ENCODE measurements at regions not wholly inside any gene's neighbourhood (a gene's known extent, or its start where the extent isn't known, plus 50 kb on each side); places are given as distances from the start of the nearest gene placed in this dataset.
"Not testable (repeated sequence)": the region's sequence is repeated elsewhere in the genome, so short reads cannot be mapped to it uniquely, and the experiment has no call there.

DNA sequence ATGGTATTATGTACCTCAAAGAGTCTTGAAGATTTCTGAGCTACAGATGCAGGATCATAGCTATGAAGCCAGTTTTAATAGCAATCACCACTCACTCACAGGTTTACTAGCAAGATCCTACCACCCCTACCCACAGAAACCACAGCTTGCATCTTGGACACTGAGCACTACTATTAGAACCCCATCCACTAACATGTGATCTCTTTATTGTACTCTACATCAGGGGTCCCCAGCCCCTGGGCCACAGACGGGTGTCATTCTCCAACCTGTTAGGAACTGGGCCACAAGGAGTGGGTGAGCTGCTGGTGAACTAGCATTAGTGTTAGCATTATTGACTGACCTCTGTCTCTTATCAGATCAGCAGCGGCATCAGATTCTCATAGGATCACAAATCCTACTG lies 844.8 kb upstream of the CHORDC1 start:
- no peaks in the 10 kb centered on the region for H3K27me3 Mint-ChIP-seq (ENCODE audit: low read depth)
- no peaks in the 10 kb centered on the region for H3K4me1 Mint-ChIP-seq (ENCODE audit: low read depth)
- ATAC-seq (replicated peaks in 1 of 2) (no peak), DNase-seq (no peak)
- peaks cover 0 to 2% of the 10 kb centered on the region in 2 donors for H3K36me3 Mint-ChIP-seq (ENCODE audit: insufficient read depth in 2 of 2)
- no peak overlapping the region for H3K4me3 Mint-ChIP-seq
- no peak overlapping the region for H3K27ac Mint-ChIP-seq
- H3K9me3 Mint-ChIP-seq, result peaks cover 3 to 13% of the 10 kb centered on the region in 2 donors

DNA sequence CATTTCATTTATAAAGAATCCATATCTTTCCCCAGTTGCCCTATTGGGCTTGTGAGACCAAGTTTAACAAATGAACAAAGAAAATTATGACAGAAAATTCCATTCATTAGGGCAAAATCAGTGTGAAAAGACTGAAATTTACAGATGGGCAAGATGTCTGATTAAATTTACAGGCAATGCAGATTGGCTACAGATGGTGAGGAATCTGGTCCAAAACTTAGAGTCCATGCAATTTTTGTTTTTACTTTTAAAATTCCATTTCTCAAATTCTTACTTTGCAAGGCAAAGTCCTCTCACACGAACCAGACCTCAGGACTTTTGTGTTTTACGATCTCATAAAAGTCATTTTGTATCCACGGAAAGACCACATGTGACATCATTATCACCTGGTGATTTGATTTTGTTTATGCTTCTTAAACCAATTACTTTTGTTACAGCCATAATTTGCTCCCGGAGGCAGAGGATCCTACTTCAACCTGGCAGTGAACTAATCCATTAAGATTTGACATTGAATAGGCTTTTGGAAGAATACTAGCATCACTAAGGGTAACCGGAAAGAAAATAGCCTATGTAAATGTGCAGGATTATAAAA lies 843.7 kb upstream of the CHORDC1 start:
- Mint-ChIP-seq H3K27me3 (ENCODE audit: low read depth) (no peaks in the 10 kb centered on the region), H3K4me1 (ENCODE audit: low read depth) (no peaks in the 10 kb centered on the region)

GRCh38 chr11:91063399-91063798 lies 840.5 kb upstream of the CHORDC1 start:
- H3K4me1 Mint-ChIP-seq (ENCODE audit: low read depth); ATAC-seq (replicated peaks in 1 of 2); DNase-seq; H3K4me3 Mint-ChIP-seq; H3K27me3 Mint-ChIP-seq (ENCODE audit: low read depth); H3K36me3 Mint-ChIP-seq (ENCODE audit: insufficient read depth in 2 of 2); H3K27ac Mint-ChIP-seq: not testable (repeated sequence)
- peaks cover 14 to 17% of the 10 kb centered on the region in 2 donors for H3K9me3 Mint-ChIP-seq

More for the DNA sequence above, 843.7 kb upstream of the CHORDC1 start:
- Mint-ChIP-seq H3K4me3 (no peak overlapping the region), H3K36me3 (ENCODE audit: insufficient read depth in 2 of 2) (peaks cover 0 to 2% of the 10 kb centered on the region in 2 donors), H3K27ac (no peak overlapping the region), H3K9me3 (peaks cover 3 to 11% of the 10 kb centered on the region in 2 donors)
- ATAC-seq (replicated peaks in 1 of 2), result no peak
- DNase-seq, result no peak

DNA sequence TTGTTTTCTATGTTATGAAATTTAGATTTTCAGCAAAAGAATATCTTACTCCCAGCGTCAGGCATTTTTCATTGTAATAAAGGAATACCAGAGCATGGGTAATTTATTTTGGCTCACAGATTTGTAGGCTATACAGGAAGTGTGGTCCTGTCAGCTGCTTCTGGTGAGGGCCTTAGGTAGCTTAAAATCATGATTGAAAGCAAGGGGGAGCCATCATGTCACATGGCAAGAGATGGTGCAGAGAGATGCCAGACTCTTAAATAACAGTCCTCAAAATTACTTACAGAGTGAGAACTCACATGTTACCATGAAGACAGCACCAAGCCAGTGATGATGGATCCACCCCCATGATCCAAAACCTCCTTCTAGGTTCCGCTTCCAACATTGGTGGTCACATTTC lies 825.0 kb upstream of the CHORDC1 start:
- Mint-ChIP-seq H3K27ac (no peak overlapping the region), H3K4me3 (no peak overlapping the region), H3K4me1 (ENCODE audit: low read depth) (no peaks in the 10 kb centered on the region), H3K9me3 (peaks cover 2 to 4% of the 10 kb centered on the region in 2 donors), H3K27me3 (ENCODE audit: low read depth) (no peaks in the 10 kb centered on the region), H3K36me3 (ENCODE audit: insufficient read depth in 2 of 2) (no peaks in the 10 kb centered on the region)
- DNase-seq, result no peak
- ATAC-seq (replicated peaks in 1 of 2), result no peak

DNA sequence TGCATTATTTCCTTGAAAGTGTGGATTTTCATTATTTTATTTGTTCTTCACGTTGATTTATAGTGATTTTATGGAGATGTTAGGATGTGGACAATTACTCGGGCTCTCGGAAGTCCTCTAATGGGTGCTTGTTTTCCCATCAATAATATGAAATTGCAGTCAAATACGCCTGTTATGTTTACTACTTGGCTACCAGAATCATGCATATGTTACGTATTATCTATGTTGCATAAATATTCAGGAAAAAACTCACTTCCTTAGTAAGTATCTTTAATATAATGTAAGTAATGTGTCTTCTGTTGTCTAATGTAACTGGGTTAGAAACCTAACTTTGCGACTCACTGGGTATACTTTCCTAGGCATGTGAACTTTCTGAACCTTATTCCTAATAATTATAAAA lies 823.4 kb upstream of the CHORDC1 start:
- peaks cover 2 to 5% of the 10 kb centered on the region in 2 donors for H3K9me3 Mint-ChIP-seq
- ATAC-seq (replicated peaks in 1 of 2), result no peak
- H3K27me3 Mint-ChIP-seq (ENCODE audit: low read depth), result no peaks in the 10 kb centered on the region
- H3K4me1 Mint-ChIP-seq (ENCODE audit: low read depth), result no peaks in the 10 kb centered on the region
- no peak overlapping the region for H3K27ac Mint-ChIP-seq
- no peaks in the 10 kb centered on the region for H3K36me3 Mint-ChIP-seq (ENCODE audit: insufficient read depth in 2 of 2)
- no peak for DNase-seq
- H3K4me3 Mint-ChIP-seq, result no peak overlapping the region

DNA sequence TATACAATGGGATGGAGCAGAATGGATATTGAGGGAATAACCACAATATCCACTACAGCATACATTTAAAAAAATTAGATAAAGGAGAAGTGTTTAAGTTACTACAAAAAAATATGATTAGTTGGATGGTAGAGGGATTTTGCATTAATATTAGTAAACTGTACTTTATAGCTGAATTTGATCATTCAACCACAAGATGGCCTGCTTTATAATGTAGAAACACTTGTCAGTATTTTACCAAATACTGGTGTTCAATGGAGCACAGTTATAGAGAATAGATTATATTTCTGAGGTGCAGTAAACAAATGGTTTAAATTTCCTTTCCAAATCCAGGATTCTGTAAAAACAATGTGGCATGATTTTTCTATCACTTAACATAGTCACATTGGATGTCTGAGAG lies 818.8 kb upstream of the CHORDC1 start:
- no peaks in the 10 kb centered on the region for H3K4me1 Mint-ChIP-seq (ENCODE audit: low read depth)
- ATAC-seq (replicated peaks in 1 of 2) (no peak), DNase-seq (no peak)
- H3K36me3 Mint-ChIP-seq (ENCODE audit: insufficient read depth in 2 of 2), result no peaks in the 10 kb centered on the region
- no peak overlapping the region for H3K4me3 Mint-ChIP-seq
- H3K27me3 Mint-ChIP-seq (ENCODE audit: low read depth), result no peaks in the 10 kb centered on the region
- H3K9me3 Mint-ChIP-seq, result peaks cover 6 to 8% of the 10 kb centered on the region in 2 donors
- H3K27ac Mint-ChIP-seq, result no peak overlapping the region

GRCh38 chr11:91023731-91024130 lies 800.9 kb upstream of the CHORDC1 start:
- DNase-seq, result no peak
- Mint-ChIP-seq H3K4me1 (ENCODE audit: low read depth) (no peaks in the 10 kb centered on the region), H3K4me3 (no peak overlapping the region), H3K36me3 (ENCODE audit: insufficient read depth in 2 of 2) (no peaks in the 10 kb centered on the region), H3K27ac (no peak overlapping the region), H3K27me3 (ENCODE audit: low read depth) (no peaks in the 10 kb centered on the region), H3K9me3 (peaks cover 4% of the 10 kb centered on the region in 2 donors)
- ATAC-seq (replicated peaks in 1 of 2), result no peak

DNA sequence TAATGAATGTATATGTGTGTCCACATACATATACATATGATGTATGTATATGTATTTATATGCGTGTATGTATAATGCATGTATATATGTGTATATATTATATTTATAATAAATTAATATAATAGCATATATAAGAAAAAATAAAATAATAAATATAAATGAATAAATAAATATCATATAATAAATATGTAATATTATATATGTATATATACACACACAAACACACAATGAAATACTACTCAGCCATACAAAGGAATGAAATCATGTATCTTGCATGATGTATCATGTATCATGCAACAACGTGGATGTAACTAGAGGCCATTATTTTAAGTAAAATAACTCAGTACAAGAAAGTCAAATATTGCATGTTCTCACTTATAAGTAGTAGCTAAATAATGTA lies 788.7 kb upstream of the CHORDC1 start:
- H3K4me3 Mint-ChIP-seq, result no peak overlapping the region
- no peaks in the 10 kb centered on the region for H3K4me1 Mint-ChIP-seq (ENCODE audit: low read depth)
- no peak for DNase-seq
- no peak overlapping the region for H3K27ac Mint-ChIP-seq
- no peak for ATAC-seq (replicated peaks in 1 of 2)
- peaks cover 5 to 18% of the 10 kb centered on the region in 2 donors for H3K9me3 Mint-ChIP-seq
- H3K27me3 Mint-ChIP-seq (ENCODE audit: low read depth), result no peaks in the 10 kb centered on the region
- H3K36me3 Mint-ChIP-seq (ENCODE audit: insufficient read depth in 2 of 2), result peaks cover 1 to 2% of the 10 kb centered on the region in 2 donors

- Mint-ChIP-seq H3K36me3 (ENCODE audit: insufficient read depth in 2 of 2) (peaks cover 1 to 2% of the 10 kb centered on the region in 2 donors), H3K27ac (no peak overlapping the region), H3K9me3 (peaks cover 7 to 16% of the 10 kb centered on the region in 2 donors), H3K4me3 (no peak overlapping the region), H3K27me3 (ENCODE audit: low read depth) (no peaks in the 10 kb centered on the region), H3K4me1 (ENCODE audit: low read depth) (no peaks in the 10 kb centered on the region)
- ATAC-seq (replicated peaks in 1 of 2), result no peak
- DNase-seq, result no peak
Observed at GRCh38 chr11:91005458-91005857, 782.6 kb upstream of the CHORDC1 start.

DNA sequence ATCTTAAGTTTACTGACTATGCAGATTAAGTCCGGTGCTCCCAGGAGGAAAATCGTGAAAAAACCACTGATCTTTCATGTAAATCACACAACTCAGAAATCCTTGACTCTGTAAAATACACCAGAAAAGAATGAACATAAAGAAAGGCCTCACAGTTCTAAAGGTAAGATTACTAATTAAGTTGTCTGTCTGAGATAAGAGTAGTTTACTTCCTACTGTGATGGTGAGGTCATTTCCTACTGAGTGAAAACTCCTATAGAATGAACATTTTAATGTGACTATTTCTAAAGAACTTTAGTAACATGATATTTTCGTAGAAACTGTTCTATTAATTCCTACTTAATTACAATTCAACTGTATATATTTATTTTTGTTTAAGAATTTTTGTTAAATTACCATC lies 774.4 kb upstream of the CHORDC1 start:
- Mint-ChIP-seq H3K9me3 (peaks cover 4% of the 10 kb centered on the region in 2 donors), H3K27ac (no peak overlapping the region), H3K4me1 (ENCODE audit: low read depth) (no peaks in the 10 kb centered on the region), H3K27me3 (ENCODE audit: low read depth) (no peaks in the 10 kb centered on the region), H3K4me3 (no peak overlapping the region), H3K36me3 (ENCODE audit: insufficient read depth in 2 of 2) (no peaks in the 10 kb centered on the region)
- ATAC-seq (replicated peaks in 1 of 2) (no peak), DNase-seq (no peak)

DNA sequence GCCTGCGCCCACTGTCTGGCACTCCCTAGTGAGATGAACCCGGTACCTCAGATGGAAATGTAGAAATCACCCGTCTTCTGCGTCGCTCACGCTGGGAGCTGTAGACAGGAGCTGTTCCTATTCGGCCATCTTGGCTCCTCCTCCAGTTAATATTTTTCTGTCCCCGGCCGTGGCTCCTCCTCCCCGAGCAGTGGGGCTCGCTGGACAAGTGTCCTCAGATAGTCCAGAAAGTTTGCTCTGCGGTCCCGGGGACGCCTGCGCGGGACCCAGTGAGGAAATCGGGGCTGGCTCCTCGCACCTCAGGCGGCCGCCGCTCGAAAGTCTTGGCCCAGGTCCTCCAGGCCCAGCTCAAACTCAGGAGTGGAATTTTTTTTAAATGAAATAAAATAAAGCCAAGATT lies 749.3 kb upstream of the CHORDC1 start:
- H3K4me1 Mint-ChIP-seq (ENCODE audit: low read depth); H3K4me3 Mint-ChIP-seq; H3K36me3 Mint-ChIP-seq (ENCODE audit: insufficient read depth in 2 of 2); DNase-seq; H3K27ac Mint-ChIP-seq; ATAC-seq (replicated peaks in 1 of 2); H3K27me3 Mint-ChIP-seq (ENCODE audit: low read depth): not testable (repeated sequence)
- peaks cover 9 to 13% of the 10 kb centered on the region in 2 donors for H3K9me3 Mint-ChIP-seq

- ATAC-seq (replicated peaks in 1 of 2), result no peak
- no peaks in the 10 kb centered on the region for H3K27me3 Mint-ChIP-seq (ENCODE audit: low read depth)
- no peak for DNase-seq
Observed at GRCh38 chr11:90947930-90948329, 725.1 kb upstream of the CHORDC1 start.

DNA sequence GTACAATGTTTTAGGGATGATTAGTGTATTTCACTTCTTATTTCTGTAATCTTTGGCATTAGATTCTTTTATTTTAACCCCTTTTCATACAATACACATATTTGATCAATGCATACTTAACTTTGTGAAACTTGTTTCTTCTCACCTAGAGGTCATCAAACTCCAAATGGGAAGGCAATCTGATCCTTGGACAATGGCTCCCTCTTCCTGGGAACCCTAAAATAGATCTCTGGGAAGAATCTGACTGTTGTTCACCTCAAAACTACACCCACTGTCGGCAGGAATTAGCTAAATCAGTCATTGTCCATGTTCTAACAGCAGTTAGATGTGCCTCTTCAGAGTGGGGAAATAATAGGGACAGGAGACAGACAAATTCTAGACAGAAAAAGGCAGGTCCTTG lies 707.4 kb upstream of the CHORDC1 start:
- Mint-ChIP-seq H3K4me1 (ENCODE audit: low read depth) (no peaks in the 10 kb centered on the region), H3K27ac (no peak overlapping the region), H3K27me3 (ENCODE audit: low read depth) (no peaks in the 10 kb centered on the region), H3K4me3 (no peak overlapping the region), H3K9me3 (peaks cover 6 to 7% of the 10 kb centered on the region in 2 donors), H3K36me3 (ENCODE audit: insufficient read depth in 2 of 2) (no peaks in the 10 kb centered on the region)
- DNase-seq, result no peak
- ATAC-seq (replicated peaks in 1 of 2), result no peak

More at GRCh38 chr11:90947930-90948329, 725.1 kb upstream of the CHORDC1 start:
- Mint-ChIP-seq H3K36me3 (ENCODE audit: insufficient read depth in 2 of 2) (no peaks in the 10 kb centered on the region), H3K9me3 (peaks cover 0 to 2% of the 10 kb centered on the region in 2 donors), H3K4me3 (no peak overlapping the region), H3K27ac (no peak overlapping the region), H3K4me1 (ENCODE audit: low read depth) (no peaks in the 10 kb centered on the region)

DNA sequence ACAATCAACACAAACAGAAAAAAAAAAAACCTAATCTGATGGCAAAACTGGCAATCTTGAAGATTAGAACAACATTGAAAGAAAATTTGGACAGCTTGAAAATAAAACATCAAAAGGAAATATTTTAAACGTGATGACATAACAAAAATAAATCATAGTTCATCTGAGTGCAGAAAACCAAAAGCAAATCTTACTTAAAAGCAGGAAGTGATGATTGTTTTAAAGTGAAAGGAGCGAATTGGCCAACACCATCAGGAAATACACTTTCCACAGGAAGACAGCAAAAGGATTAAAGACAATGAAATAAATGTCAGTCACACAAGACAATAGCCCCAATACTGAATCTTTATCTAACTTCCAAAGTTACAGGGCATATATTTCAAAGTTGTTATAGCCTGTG lies 696.5 kb upstream of the CHORDC1 start:
- peaks cover 3 to 8% of the 10 kb centered on the region in 2 donors for H3K9me3 Mint-ChIP-seq
- no peak overlapping the region for H3K4me3 Mint-ChIP-seq
- DNase-seq, result no peak
- no peak for ATAC-seq (replicated peaks in 1 of 2)
- H3K4me1 Mint-ChIP-seq (ENCODE audit: low read depth), result no peaks in the 10 kb centered on the region
- no peaks in the 10 kb centered on the region for H3K36me3 Mint-ChIP-seq (ENCODE audit: insufficient read depth in 2 of 2)
- H3K27ac Mint-ChIP-seq, result no peak overlapping the region
- no peaks in the 10 kb centered on the region for H3K27me3 Mint-ChIP-seq (ENCODE audit: low read depth)

All from activated T-cell treated with anti-CD3 and anti-CD28 coated beads, Interleukin-2, amount 50 U/mL, for 72 hours (primary cell).